ENCODE measurements at regions not wholly inside any gene's neighbourhood (a gene's known extent, or its start where the extent isn't known, plus 50 kb on each side); places are given as distances from the start of the nearest gene placed in this dataset.

- Mint-ChIP-seq H3K27me3 (no peaks in the 10 kb centered on the region), H3K9me3 (peaks cover 0 to 5% of the 10 kb centered on the region in 2 donors), H3K4me3 (no peak overlapping the region), H3K4me1 (no peaks in the 10 kb centered on the region), H3K27ac (no peak overlapping the region)
- DNase-seq: no peak
- ATAC-seq: no peak
Observed at GRCh38 chr11:15532432-15532831, 417.7 kb downstream of the INSC start.

GRCh38 chr11:15534266-15534665, 419.5 kb downstream of the INSC start:
- no peaks in the 10 kb centered on the region for H3K9me3 Mint-ChIP-seq

GRCh38 chr11:15535414-15535813, 420.7 kb downstream of the INSC start:
- Mint-ChIP-seq H3K27ac (no peak overlapping the region), H3K9me3 (no peaks in the 10 kb centered on the region), H3K27me3 (no peaks in the 10 kb centered on the region), H3K4me3 (no peak overlapping the region), H3K4me1 (no peaks in the 10 kb centered on the region)
- no peak for DNase-seq
- no peak for ATAC-seq

More at GRCh38 chr11:15534266-15534665, 419.5 kb downstream of the INSC start:
- Mint-ChIP-seq H3K4me1 (no peaks in the 10 kb centered on the region), H3K27ac (no peak overlapping the region), H3K4me3 (no peak overlapping the region), H3K27me3 (no peaks in the 10 kb centered on the region)
- ATAC-seq: no peak
- DNase-seq: no peak

GRCh38 chr11:15536438-15536837, 421.7 kb downstream of the INSC start:
- ATAC-seq (no peak), DNase-seq (no peak)
- H3K4me1 Mint-ChIP-seq: no peaks in the 10 kb centered on the region
- no peak overlapping the region for H3K4me3 Mint-ChIP-seq
- no peak overlapping the region for H3K27ac Mint-ChIP-seq
- no peaks in the 10 kb centered on the region for H3K9me3 Mint-ChIP-seq
- H3K27me3 Mint-ChIP-seq: no peaks in the 10 kb centered on the region

GRCh38 chr11:15539645-15540044, 424.9 kb downstream of the INSC start:
- Mint-ChIP-seq H3K4me1 (no peaks in the 10 kb centered on the region), H3K9me3 (no peaks in the 10 kb centered on the region), H3K27me3 (no peaks in the 10 kb centered on the region), H3K4me3 (no peak overlapping the region), H3K27ac (no peak overlapping the region)
- DNase-seq (no peak), ATAC-seq (no peak)

- H3K27ac Mint-ChIP-seq: no peak overlapping the region
- H3K9me3 Mint-ChIP-seq: no peaks in the 10 kb centered on the region
- ATAC-seq: no peak
Observed at GRCh38 chr11:15541079-15541478, 426.4 kb downstream of the INSC start.

GRCh38 chr11:15544353-15544752, 429.6 kb downstream of the INSC start:
- DNase-seq (no peak), ATAC-seq (no peak)
- no peaks in the 10 kb centered on the region for H3K27me3 Mint-ChIP-seq
- H3K27ac Mint-ChIP-seq: no peak overlapping the region
- H3K9me3 Mint-ChIP-seq: no peaks in the 10 kb centered on the region
- H3K4me1 Mint-ChIP-seq: no peaks in the 10 kb centered on the region
- H3K4me3 Mint-ChIP-seq: no peak overlapping the region

More at GRCh38 chr11:15541079-15541478, 426.4 kb downstream of the INSC start:
- Mint-ChIP-seq H3K4me1 (no peaks in the 10 kb centered on the region), H3K4me3 (no peak overlapping the region), H3K27me3 (no peaks in the 10 kb centered on the region)
- no peak for DNase-seq

- ATAC-seq (no peak), DNase-seq (no peak)
- Mint-ChIP-seq H3K27ac (no peak overlapping the region), H3K4me1 (no peaks in the 10 kb centered on the region), H3K9me3 (no peaks in the 10 kb centered on the region), H3K4me3 (no peak overlapping the region), H3K27me3 (no peaks in the 10 kb centered on the region)
Observed at GRCh38 chr11:15547685-15548084, 433.0 kb downstream of the INSC start.

- no peak overlapping the region for H3K4me3 Mint-ChIP-seq
- ATAC-seq (no peak), DNase-seq (no peak)
- no peaks in the 10 kb centered on the region for H3K27me3 Mint-ChIP-seq
- H3K4me1 Mint-ChIP-seq: no peaks in the 10 kb centered on the region
- H3K9me3 Mint-ChIP-seq: no peaks in the 10 kb centered on the region
- no peak overlapping the region for H3K27ac Mint-ChIP-seq
Observed at GRCh38 chr11:15551901-15552851, 437.5 kb downstream of the INSC start.

GRCh38 chr11:15555161-15555560, 440.4 kb downstream of the INSC start:
- H3K27me3 Mint-ChIP-seq: no peaks in the 10 kb centered on the region
- no peak for ATAC-seq
- no peak overlapping the region for H3K4me3 Mint-ChIP-seq
- no peak for DNase-seq
- H3K27ac Mint-ChIP-seq: no peak overlapping the region
- H3K4me1 Mint-ChIP-seq: no peaks in the 10 kb centered on the region
- no peaks in the 10 kb centered on the region for H3K9me3 Mint-ChIP-seq

- DNase-seq: no peak
- no peaks in the 10 kb centered on the region for H3K9me3 Mint-ChIP-seq
- no peak for ATAC-seq
- H3K4me3 Mint-ChIP-seq: no peak overlapping the region
- no peaks in the 10 kb centered on the region for H3K27me3 Mint-ChIP-seq
- no peak overlapping the region for H3K27ac Mint-ChIP-seq
- no peaks in the 10 kb centered on the region for H3K4me1 Mint-ChIP-seq
Observed at GRCh38 chr11:15557457-15558230, 442.9 kb downstream of the INSC start.

GRCh38 chr11:15558513-15559181, 443.9 kb downstream of the INSC start:
- Mint-ChIP-seq H3K4me3 (no peak overlapping the region), H3K27me3 (no peaks in the 10 kb centered on the region), H3K4me1 (no peaks in the 10 kb centered on the region), H3K27ac (peak overlapping the region in 1 of 2 donors; percentile 55), H3K9me3 (no peaks in the 10 kb centered on the region)
- no peak for DNase-seq
- ATAC-seq: no peak

GRCh38 chr11:15560689-15561467, 446.2 kb downstream of the INSC start:
- ATAC-seq (peak; percentile 20), DNase-seq (no peak)
- Mint-ChIP-seq H3K4me1 (no peaks in the 10 kb centered on the region), H3K27ac (no peak overlapping the region), H3K9me3 (no peaks in the 10 kb centered on the region), H3K27me3 (no peaks in the 10 kb centered on the region), H3K4me3 (no peak overlapping the region)

- Mint-ChIP-seq H3K4me3 (no peak overlapping the region), H3K4me1 (no peaks in the 10 kb centered on the region), H3K27me3 (no peaks in the 10 kb centered on the region), H3K27ac (no peak overlapping the region), H3K9me3 (no peaks in the 10 kb centered on the region)
- ATAC-seq: no peak
- DNase-seq: no peak
Observed at GRCh38 chr11:15562230-15562629, 447.5 kb downstream of the INSC start.

- H3K27me3 Mint-ChIP-seq: no peaks in the 10 kb centered on the region
- H3K4me3 Mint-ChIP-seq: no peak overlapping the region
- H3K9me3 Mint-ChIP-seq: no peaks in the 10 kb centered on the region
- DNase-seq (no peak), ATAC-seq (no peak)
- no peaks in the 10 kb centered on the region for H3K4me1 Mint-ChIP-seq
- no peak overlapping the region for H3K27ac Mint-ChIP-seq
Observed at GRCh38 chr11:15563054-15563453, 448.3 kb downstream of the INSC start.
